SIG-M5 (cell line): ENCODE measurements at regions not wholly inside any gene's neighbourhood (a gene's known extent, or its start where the extent isn't known, plus 50 kb on each side); places are given as distances from the start of the nearest gene placed in this dataset.

Experiments used
- DNase-seq: peaks from one replicate; lab custom pipeline; 2025; lab: John Stamatoyannopoulos, UW

DNA sequence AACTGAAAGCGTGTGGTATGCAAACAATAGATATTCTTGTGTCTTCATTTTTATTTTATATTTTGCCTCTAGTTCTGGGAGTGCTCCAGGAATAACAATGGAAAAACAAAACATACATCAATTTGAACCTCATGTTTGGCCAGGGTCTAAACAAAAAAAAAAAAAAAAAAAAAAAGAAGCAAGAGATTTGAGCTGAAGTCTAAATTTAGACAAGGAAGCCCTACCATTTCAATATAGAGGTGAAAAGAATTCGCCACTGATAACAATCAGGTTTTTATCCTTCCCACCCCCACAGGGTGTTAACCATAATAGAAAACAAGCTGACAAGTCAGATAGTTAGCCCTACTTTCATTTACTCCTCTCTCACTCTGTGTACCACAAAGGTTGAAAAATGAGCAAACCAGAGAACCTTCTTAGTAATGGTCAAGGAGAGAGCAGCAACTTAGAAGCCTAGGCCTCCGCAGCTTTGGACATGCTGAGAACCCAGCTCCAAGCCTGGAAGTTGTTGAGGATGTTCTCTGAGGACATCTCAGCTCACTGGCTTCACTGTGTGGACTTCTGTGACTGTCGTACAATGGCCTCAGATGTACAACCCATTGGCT, 118.2 kb upstream of the HMHB1 start:
- DNase-seq = no peak

DNA sequence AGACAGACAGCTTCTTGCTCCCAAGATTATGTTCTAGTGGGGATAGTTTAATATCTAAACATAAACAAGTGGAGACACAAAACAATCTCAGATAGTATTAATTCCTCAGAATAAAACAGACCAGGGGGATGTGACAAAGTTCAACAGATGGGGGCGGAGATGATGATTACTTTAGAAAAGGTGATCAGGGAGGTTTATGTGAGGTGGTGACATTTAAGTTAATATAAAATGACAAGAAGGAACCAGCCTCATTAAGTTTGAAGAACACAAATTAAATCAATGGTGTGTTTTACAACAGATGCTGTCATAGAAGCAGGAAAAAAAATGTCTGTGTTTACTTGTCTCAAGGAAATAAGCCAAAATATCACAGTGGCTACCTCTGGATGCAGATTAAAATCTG, 119.6 kb upstream of the HMHB1 start:
- DNase-seq = no peak

- no peak for DNase-seq
Measured at GRCh38 chr5:143691945-143692290, 120.0 kb upstream of the HMHB1 start.

GRCh38 chr5:143691287-143691944, 120.5 kb upstream of the HMHB1 start:
- no peak for DNase-seq

GRCh38 chr5:143687604-143688003, 124.4 kb upstream of the HMHB1 start:
- no peak for DNase-seq

DNA sequence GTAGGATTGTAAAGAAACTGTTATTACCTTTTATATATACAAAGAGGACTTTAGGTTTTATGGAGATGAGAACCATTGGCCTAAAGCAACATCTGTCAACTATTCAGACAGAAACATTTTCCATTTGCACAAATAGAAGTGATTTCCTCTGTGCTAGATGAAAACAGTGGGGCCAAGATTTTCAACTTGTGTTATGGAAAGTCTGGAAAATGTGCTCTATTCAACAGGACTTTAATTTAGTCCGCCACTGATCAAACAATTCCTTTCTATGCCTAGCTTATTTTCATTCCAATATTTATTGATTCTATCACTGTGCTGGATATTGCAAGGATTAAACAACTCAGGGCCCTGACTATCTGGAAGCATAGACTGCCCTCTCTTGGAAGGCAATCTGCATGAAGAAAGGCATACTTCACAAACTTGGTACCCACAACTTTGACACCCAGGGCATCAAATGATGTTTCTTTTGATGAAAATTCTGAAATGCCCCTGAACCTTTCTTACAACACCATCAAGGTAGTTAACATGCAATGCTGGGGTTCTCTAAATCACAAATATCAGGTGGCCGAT, 126.6 kb upstream of the HMHB1 start:
- DNase-seq = no peak

DNA sequence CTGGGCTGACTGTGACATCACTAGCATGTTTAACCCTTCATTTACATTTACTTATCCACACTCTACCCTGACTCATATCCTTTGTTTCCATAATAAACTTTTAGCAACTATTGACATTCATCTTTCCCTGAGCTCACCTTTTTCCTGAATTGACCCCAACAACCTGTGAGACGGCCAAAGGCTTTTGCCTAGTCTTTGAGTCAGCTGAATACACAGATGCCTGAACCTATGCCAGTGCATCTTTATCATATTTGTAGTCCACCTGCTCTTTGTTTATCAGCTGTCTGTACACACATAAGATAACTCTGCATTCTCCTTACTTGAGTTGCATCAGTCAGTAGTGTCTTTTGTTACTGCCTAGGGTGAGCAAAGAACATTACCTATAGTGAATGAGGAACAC, 128.5 kb upstream of the HMHB1 start:
- DNase-seq = no peak

- no peak for DNase-seq
Measured at GRCh38 chr5:143682929-143683386, 129.0 kb upstream of the HMHB1 start.

- DNase-seq = no peak
Measured at GRCh38 chr5:143682246-143682905, 129.6 kb upstream of the HMHB1 start.

- no peak for DNase-seq
Measured at GRCh38 chr5:143680672-143681259, 131.2 kb upstream of the HMHB1 start.

GRCh38 chr5:143679777-143680176, 132.2 kb upstream of the HMHB1 start:
- no peak for DNase-seq

- DNase-seq = no peak
Measured at GRCh38 chr5:143678148-143678905, 133.6 kb upstream of the HMHB1 start.

- no peak for DNase-seq
Measured at GRCh38 chr5:143677403-143677802, 134.6 kb upstream of the HMHB1 start.

DNA sequence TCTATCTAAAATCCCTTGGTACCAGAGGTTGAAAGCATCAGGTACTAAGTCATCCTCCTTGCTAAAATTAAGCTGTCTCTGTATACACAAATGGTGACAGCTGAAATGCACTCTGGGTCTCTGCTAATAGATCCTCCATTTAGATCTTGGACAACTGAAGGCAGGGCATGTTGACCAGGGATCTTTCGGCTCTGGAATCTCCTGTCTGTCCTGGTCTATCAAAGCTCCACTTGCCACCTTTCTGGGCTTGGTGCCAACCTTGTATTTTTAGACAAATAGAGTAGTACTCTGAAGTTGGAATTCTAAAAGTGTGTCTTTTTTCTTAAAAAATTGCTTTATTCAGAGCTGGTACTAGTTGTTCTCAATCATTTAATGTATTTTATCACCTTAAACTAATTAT, 135.2 kb upstream of the HMHB1 start:
- DNase-seq = no peak

GRCh38 chr5:143674469-143674786, 137.5 kb upstream of the HMHB1 start:
- DNase-seq = no peak

GRCh38 chr5:143673676-143674468, 138.1 kb upstream of the HMHB1 start:
- no peak for DNase-seq

DNA sequence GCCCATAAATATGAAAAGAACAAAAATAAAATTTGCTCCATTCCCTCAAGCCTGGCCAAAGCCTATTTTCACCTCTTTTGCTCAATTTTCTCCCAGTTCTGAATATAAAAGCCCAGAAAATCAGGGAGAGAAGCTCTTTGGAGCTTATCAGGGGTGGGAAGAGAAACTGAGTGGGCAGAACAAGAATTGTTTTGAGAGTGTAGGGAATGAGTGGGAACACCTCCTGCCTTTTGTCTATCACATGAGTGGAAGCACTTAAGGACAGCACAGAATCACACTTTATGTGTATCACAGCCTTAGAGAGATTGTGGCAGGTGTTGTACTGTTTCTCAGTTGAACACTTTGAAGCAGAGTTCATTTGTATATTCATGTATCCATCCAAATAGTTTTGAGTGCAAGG, 139.2 kb upstream of the HMHB1 start:
- DNase-seq = no peak

GRCh38 chr5:143671674-143672569, 140.0 kb upstream of the HMHB1 start:
- DNase-seq = no peak

- no peak for DNase-seq
Measured at GRCh38 chr5:143671021-143671420, 140.9 kb upstream of the HMHB1 start.

GRCh38 chr5:143665866-143666265, 146.1 kb upstream of the HMHB1 start:
- no peak for DNase-seq
